Neuronal stem cell (in vitro differentiated cells): ENCODE measurements at regions not wholly inside any gene's neighbourhood (a gene's known extent, or its start where the extent isn't known, plus 50 kb on each side); places are given as distances from the start of the nearest gene placed in this dataset.

Source experiments
- DNase-seq: peaks from one replicate; pipeline ENCODE4 v3.0.0-alpha.2; 2013; ENCODE audit warnings: low spot score
- H2AFZ ChIP-seq: one replicate; pipeline ENCODE4 v1.6.1; 2013; ENCODE audit warnings: mild to moderate bottlenecking, low read length, inconsistent platforms
- H2AK5ac ChIP-seq: 2 replicates; pipeline ENCODE4 v1.6.1; 2013; ENCODE audit warnings: low read depth, mild to moderate bottlenecking, inconsistent platforms, low read length, moderate library complexity, mixed read lengths
- H2BK120ac ChIP-seq: 2 replicates; pipeline ENCODE4 v1.6.1; 2013; ENCODE audit warnings: low read depth, mild to moderate bottlenecking, inconsistent platforms, low read length, moderate library complexity, mixed read lengths
- H2BK12ac ChIP-seq: one replicate; pipeline ENCODE4 v1.6.1; 2013; ENCODE audit warnings: low read length, inconsistent platforms
- H2BK15ac ChIP-seq: 2 replicates; pipeline ENCODE4 v1.6.1; 2013; ENCODE audit warnings: mild to moderate bottlenecking, low read length, inconsistent platforms, mixed read lengths
- H2BK5ac ChIP-seq: one replicate; pipeline ENCODE4 v1.6.1; 2013; ENCODE audit warnings: inconsistent platforms, mild to moderate bottlenecking, low read length, moderate library complexity
- H3K14ac ChIP-seq: one replicate; pipeline ENCODE4 v1.6.1; 2013; ENCODE audit warnings: low read length, inconsistent platforms
- H3K18ac ChIP-seq: 2 replicates; pipeline ENCODE4 v1.6.1; 2013; ENCODE audit warnings: low read length, inconsistent platforms
- H3K23ac ChIP-seq: 2 replicates; pipeline ENCODE4 v1.6.1; 2013; ENCODE audit warnings: low read depth, mild to moderate bottlenecking, mixed read lengths, low read length, inconsistent platforms; ENCODE audit not compliant: poor library complexity
- H3K27ac ChIP-seq: replicated peaks from 3 replicates; pipeline ENCODE4 v1.5.1; 2013; ENCODE audit warnings: low read length, inconsistent platforms
- H3K27me3 ChIP-seq, 3 experiments: 2 replicates each; pipeline ENCODE4 v1.6.1; 2013; ENCODE audit warnings: low read length in 3 of 3, mild to moderate bottlenecking in 2 of 3, inconsistent platforms in 1 of 3, low read depth in 1 of 3, mixed read lengths in 1 of 3, moderate library complexity in 1 of 3; ENCODE audit not compliant: control insufficient read depth in 3 of 3, insufficient read depth in 3 of 3
- H3K36me3 ChIP-seq, 2 donors: replicated peaks in 1 of 2; 2 replicates each; pipeline ENCODE4 v1.6.1; 2013; ENCODE audit warnings: low read length in 2 of 2; ENCODE audit not compliant: control insufficient read depth in 2 of 2, insufficient read depth in 2 of 2
- H3K4ac ChIP-seq: 2 replicates; pipeline ENCODE4 v1.6.1; 2013; ENCODE audit warnings: inconsistent platforms, mild to moderate bottlenecking, low read length, moderate library complexity
- H3K4me1 ChIP-seq, 2 donors: 1 replicate in 1 of 2; 2 replicates in 1 of 2; pipeline ENCODE4 v1.6.1; 2013; ENCODE audit warnings: low read length in 2 of 2, low read depth in 1 of 2; ENCODE audit not compliant: control insufficient read depth in 2 of 2, insufficient read depth in 1 of 2
- H3K4me2 ChIP-seq: one replicate; pipeline ENCODE4 v1.6.1; 2013; ENCODE audit warnings: mild to moderate bottlenecking, low read length, inconsistent platforms; ENCODE audit not compliant: insufficient read depth, poor library complexity, severe bottlenecking
- H3K4me3 ChIP-seq, 2 donors: 2 replicates each; pipeline ENCODE4 v1.5.1; 2013; ENCODE audit warnings: low read length in 2 of 2, mild to moderate bottlenecking in 2 of 2, inconsistent platforms in 1 of 2, moderate library complexity in 1 of 2
- H3K79me1 ChIP-seq: one replicate; pipeline ENCODE4 v1.6.1; 2013; ENCODE audit warnings: low read depth, mild to moderate bottlenecking, inconsistent platforms, low read length, moderate library complexity
- H3K9ac ChIP-seq: one replicate; pipeline ENCODE4 v1.6.1; 2013; ENCODE audit warnings: mild to moderate bottlenecking, low read depth, low read length, inconsistent platforms; ENCODE audit not compliant: poor library complexity
- H3K9me3 ChIP-seq, 2 donors: replicated peaks in 1 of 2; 2 replicates each; pipeline versions ENCODE3 to v1.6.1; 2013; ENCODE audit warnings: low read length in 2 of 2, mild to moderate bottlenecking in 2 of 2, inconsistent platforms in 1 of 2, low read depth in 1 of 2, mixed read lengths in 1 of 2, moderate library complexity in 1 of 2; ENCODE audit not compliant: control insufficient read depth in 2 of 2, insufficient read depth in 1 of 2
- H4K8ac ChIP-seq: one replicate; pipeline ENCODE4 v1.6.1; 2013; ENCODE audit warnings: low read depth, mild to moderate bottlenecking, inconsistent platforms, low read length, moderate library complexity
- H4K91ac ChIP-seq: one replicate; pipeline ENCODE4 v1.6.1; 2013; ENCODE audit warnings: low read length, low read depth, mild to moderate bottlenecking, inconsistent platforms; ENCODE audit not compliant: poor library complexity
- WGBS, 2 donors: extraction: QIAGEN DNeasy Blood & Tissue Kit; methylation state at CpG; one replicate each; pipeline ENCODE4 v1.1.7; 2013; ENCODE audit warnings: missing lambda C conversion rate in 2 of 2, mixed read lengths in 1 of 2; ENCODE audit not compliant: insufficient read length in 2 of 2, insufficient replicate concordance in 1 of 2; ENCODE audit errors: extremely low coverage in 2 of 2; 5-methylcytosine and 5-hydroxymethylcytosine counted together

GRCh38 chr3:137293086-137293485 lies 335.3 kb downstream of the IL20RB start:
- H3K9ac ChIP-seq = no peak overlapping the region
- no peak overlapping the region for H2BK15ac ChIP-seq
- DNase-seq = no peak
- no peaks in the 10 kb centered on the region for H3K27me3 ChIP-seq
- no peak overlapping the region for H2AK5ac ChIP-seq
- H2BK12ac ChIP-seq = no peak overlapping the region
- H3K4ac ChIP-seq = no peak overlapping the region
- H2BK5ac ChIP-seq = no peak overlapping the region
- no peak overlapping the region for H4K91ac ChIP-seq
- no peak overlapping the region for H3K4me3 ChIP-seq
- no peak overlapping the region for H3K27ac ChIP-seq
- H3K18ac ChIP-seq = no peak overlapping the region
- H3K79me1 ChIP-seq = no peaks in the 10 kb centered on the region
- H3K14ac ChIP-seq = no peak overlapping the region
- H4K8ac ChIP-seq = no peak overlapping the region
- no peak overlapping the region for H3K23ac ChIP-seq
- WGBS, 2 donors = no CpG with 5 or more reads among the region's 1 CpG
- no peak overlapping the region for H2AFZ ChIP-seq
- no peaks in the 10 kb centered on the region for H3K36me3 ChIP-seq
- no peaks in the 10 kb centered on the region for H3K9me3 ChIP-seq
- peaks cover 0 to 6% of the 10 kb centered on the region in 2 donors for H3K4me1 ChIP-seq
- no peak overlapping the region for H3K4me2 ChIP-seq
- no peak overlapping the region for H2BK120ac ChIP-seq

GRCh38 chr3:137294139-137294538 lies 336.4 kb downstream of the IL20RB start:
- no peak overlapping the region for H4K8ac ChIP-seq

GRCh38 chr3:137294839-137295238 lies 337.1 kb downstream of the IL20RB start:
- H3K4me3 ChIP-seq = no peak overlapping the region
- H2AK5ac ChIP-seq = no peak overlapping the region
- peaks cover 0 to 6% of the 10 kb centered on the region in 2 donors for H3K4me1 ChIP-seq
- no peaks in the 10 kb centered on the region for H3K9me3 ChIP-seq
- no peak overlapping the region for H3K18ac ChIP-seq
- no peak overlapping the region for H3K9ac ChIP-seq
- DNase-seq = no peak
- H3K79me1 ChIP-seq = no peaks in the 10 kb centered on the region
- no peak overlapping the region for H3K4me2 ChIP-seq
- H2BK15ac ChIP-seq = no peak overlapping the region
- no CpG with 5 or more reads among the region's 1 CpG for WGBS, 2 donors
- H4K8ac ChIP-seq = no peak overlapping the region
- no peak overlapping the region for H3K27ac ChIP-seq
- no peak overlapping the region for H3K4ac ChIP-seq
- H3K23ac ChIP-seq = no peak overlapping the region
- H3K14ac ChIP-seq = no peak overlapping the region
- H4K91ac ChIP-seq = no peak overlapping the region
- no peak overlapping the region for H2BK5ac ChIP-seq
- no peak overlapping the region for H2BK12ac ChIP-seq
- no peak overlapping the region for H2BK120ac ChIP-seq
- no peaks in the 10 kb centered on the region for H3K27me3 ChIP-seq
- no peaks in the 10 kb centered on the region for H3K36me3 ChIP-seq
- H2AFZ ChIP-seq = no peak overlapping the region

More at GRCh38 chr3:137294139-137294538, 336.4 kb downstream of the IL20RB start:
- no peak for DNase-seq
- H3K9me3 ChIP-seq = no peaks in the 10 kb centered on the region
- no peak overlapping the region for H2BK120ac ChIP-seq
- no peak overlapping the region for H3K9ac ChIP-seq
- no peaks in the 10 kb centered on the region for H3K79me1 ChIP-seq
- no peaks in the 10 kb centered on the region for H3K36me3 ChIP-seq
- no peak overlapping the region for H2BK15ac ChIP-seq
- no CpG with 5 or more reads among the region's 5 CpGs for WGBS, 2 donors
- no peak overlapping the region for H3K23ac ChIP-seq
- H3K27ac ChIP-seq = no peak overlapping the region
- no peak overlapping the region for H2AFZ ChIP-seq
- no peak overlapping the region for H3K4me3 ChIP-seq
- no peak overlapping the region for H3K14ac ChIP-seq
- peaks cover 0 to 6% of the 10 kb centered on the region in 2 donors for H3K4me1 ChIP-seq
- no peak overlapping the region for H3K4me2 ChIP-seq
- no peak overlapping the region for H2BK12ac ChIP-seq
- no peaks in the 10 kb centered on the region for H3K27me3 ChIP-seq
- H2AK5ac ChIP-seq = no peak overlapping the region
- H3K4ac ChIP-seq = no peak overlapping the region
- H4K91ac ChIP-seq = no peak overlapping the region
- no peak overlapping the region for H2BK5ac ChIP-seq
- H3K18ac ChIP-seq = no peak overlapping the region

- no peak overlapping the region for H3K23ac ChIP-seq
- H2AFZ ChIP-seq = no peak overlapping the region
- peak overlapping the region; percentile 38 for H3K18ac ChIP-seq
- H2BK5ac ChIP-seq = no peak overlapping the region
- no CpG with 5 or more reads among the region's 3 CpGs for WGBS, 2 donors
- H4K8ac ChIP-seq = no peak overlapping the region
- DNase-seq = no peak
- H3K27ac ChIP-seq = no peak overlapping the region
- H3K36me3 ChIP-seq = no peaks in the 10 kb centered on the region
- H3K27me3 ChIP-seq = no peaks in the 10 kb centered on the region
- no peaks in the 10 kb centered on the region for H3K9me3 ChIP-seq
- no peak overlapping the region for H3K4ac ChIP-seq
- H2BK15ac ChIP-seq = no peak overlapping the region
- H4K91ac ChIP-seq = no peak overlapping the region
- no peak overlapping the region for H3K4me2 ChIP-seq
- no peak overlapping the region for H3K4me3 ChIP-seq
- H2BK120ac ChIP-seq = no peak overlapping the region
- no peaks in the 10 kb centered on the region for H3K79me1 ChIP-seq
- no peak overlapping the region for H3K14ac ChIP-seq
- H2AK5ac ChIP-seq = no peak overlapping the region
- no peak overlapping the region for H2BK12ac ChIP-seq
- no peak overlapping the region for H3K9ac ChIP-seq
- H3K4me1 ChIP-seq = peaks cover 0 to 6% of the 10 kb centered on the region in 2 donors
Measured at GRCh38 chr3:137295336-137295735, 337.6 kb downstream of the IL20RB start.
